ENCODE measurements at regions not wholly inside any gene's neighbourhood (a gene's known extent, or its start where the extent isn't known, plus 50 kb on each side); places are given as distances from the start of the nearest gene placed in this dataset.

- ATAC-seq, result no peak
- TF ChIP-seq ISL1 (CRISPR knock-in tag; IDR thresholded peaks at IDR 0.05) (no peak), ZFP30 (CRISPR knock-in tag; IDR thresholded peaks at IDR 0.05) (no peak), BACH2 (CRISPR knock-in tag; IDR thresholded peaks at IDR 0.05; ENCODE audit: borderline replicate concordance) (no peak), ESRRG (CRISPR knock-in tag; IDR thresholded peaks at IDR 0.05) (no peak), ZC3H10 (CRISPR knock-in tag; IDR thresholded peaks at IDR 0.05) (no peak), CSDC2 (CRISPR knock-in tag; IDR thresholded peaks at IDR 0.05) (no peak), ZNF8 (CRISPR knock-in tag; IDR thresholded peaks at IDR 0.05) (no peak), TCF4 (CRISPR knock-in tag; IDR thresholded peaks at IDR 0.05; ENCODE audit: borderline replicate concordance) (no peak), TOX (CRISPR knock-in tag; IDR thresholded peaks at IDR 0.05; ENCODE audit: borderline replicate concordance) (no peak), POU6F1 (CRISPR knock-in tag; IDR thresholded peaks at IDR 0.05; ENCODE audit: borderline replicate concordance, low read depth) (no peak), PPARA (CRISPR knock-in tag; IDR thresholded peaks at IDR 0.05; ENCODE audit: borderline replicate concordance) (no peak), SNAI2 (CRISPR knock-in tag; IDR thresholded peaks at IDR 0.05) (no peak), ARNTL (CRISPR knock-in tag; IDR thresholded peaks at IDR 0.05; ENCODE audit: borderline replicate concordance, low read depth) (no peak), ZFP3 (CRISPR knock-in tag; IDR thresholded peaks at IDR 0.05) (no peak), OSR1 (CRISPR knock-in tag; IDR thresholded peaks at IDR 0.05) (no peak), RARB (CRISPR knock-in tag; IDR thresholded peaks at IDR 0.05) (no peak), ZNF565 (CRISPR knock-in tag; conservative IDR thresholded peaks at IDR 0.05; ENCODE audit: low read depth) (no peak)
- TF ChIP-seq, protein P1, sequence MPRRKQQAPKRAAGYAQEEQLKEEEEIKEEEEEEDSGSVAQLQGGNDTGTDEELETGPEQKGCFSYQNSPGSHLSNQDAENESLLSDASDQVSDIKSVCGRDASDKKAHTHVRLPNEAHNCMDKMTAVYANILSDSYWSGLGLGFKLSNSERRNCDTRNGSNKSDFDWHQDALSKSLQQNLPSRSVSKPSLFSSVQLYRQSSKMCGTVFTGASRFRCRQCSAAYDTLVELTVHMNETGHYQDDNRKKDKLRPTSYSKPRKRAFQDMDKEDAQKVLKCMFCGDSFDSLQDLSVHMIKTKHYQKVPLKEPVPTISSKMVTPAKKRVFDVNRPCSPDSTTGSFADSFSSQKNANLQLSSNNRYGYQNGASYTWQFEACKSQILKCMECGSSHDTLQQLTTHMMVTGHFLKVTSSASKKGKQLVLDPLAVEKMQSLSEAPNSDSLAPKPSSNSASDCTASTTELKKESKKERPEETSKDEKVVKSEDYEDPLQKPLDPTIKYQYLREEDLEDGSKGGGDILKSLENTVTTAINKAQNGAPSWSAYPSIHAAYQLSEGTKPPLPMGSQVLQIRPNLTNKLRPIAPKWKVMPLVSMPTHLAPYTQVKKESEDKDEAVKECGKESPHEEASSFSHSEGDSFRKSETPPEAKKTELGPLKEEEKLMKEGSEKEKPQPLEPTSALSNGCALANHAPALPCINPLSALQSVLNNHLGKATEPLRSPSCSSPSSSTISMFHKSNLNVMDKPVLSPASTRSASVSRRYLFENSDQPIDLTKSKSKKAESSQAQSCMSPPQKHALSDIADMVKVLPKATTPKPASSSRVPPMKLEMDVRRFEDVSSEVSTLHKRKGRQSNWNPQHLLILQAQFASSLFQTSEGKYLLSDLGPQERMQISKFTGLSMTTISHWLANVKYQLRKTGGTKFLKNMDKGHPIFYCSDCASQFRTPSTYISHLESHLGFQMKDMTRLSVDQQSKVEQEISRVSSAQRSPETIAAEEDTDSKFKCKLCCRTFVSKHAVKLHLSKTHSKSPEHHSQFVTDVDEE (CRISPR knock-in tag; IDR thresholded peaks at IDR 0.05), result no peak
- TF ChIP-seq, protein P2, sequence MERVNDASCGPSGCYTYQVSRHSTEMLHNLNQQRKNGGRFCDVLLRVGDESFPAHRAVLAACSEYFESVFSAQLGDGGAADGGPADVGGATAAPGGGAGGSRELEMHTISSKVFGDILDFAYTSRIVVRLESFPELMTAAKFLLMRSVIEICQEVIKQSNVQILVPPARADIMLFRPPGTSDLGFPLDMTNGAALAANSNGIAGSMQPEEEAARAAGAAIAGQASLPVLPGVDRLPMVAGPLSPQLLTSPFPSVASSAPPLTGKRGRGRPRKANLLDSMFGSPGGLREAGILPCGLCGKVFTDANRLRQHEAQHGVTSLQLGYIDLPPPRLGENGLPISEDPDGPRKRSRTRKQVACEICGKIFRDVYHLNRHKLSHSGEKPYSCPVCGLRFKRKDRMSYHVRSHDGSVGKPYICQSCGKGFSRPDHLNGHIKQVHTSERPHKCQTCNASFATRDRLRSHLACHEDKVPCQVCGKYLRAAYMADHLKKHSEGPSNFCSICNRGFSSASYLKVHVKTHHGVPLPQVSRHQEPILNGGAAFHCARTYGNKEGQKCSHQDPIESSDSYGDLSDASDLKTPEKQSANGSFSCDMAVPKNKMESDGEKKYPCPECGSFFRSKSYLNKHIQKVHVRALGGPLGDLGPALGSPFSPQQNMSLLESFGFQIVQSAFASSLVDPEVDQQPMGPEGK (CRISPR knock-in tag; IDR thresholded peaks at IDR 0.05; ENCODE audit: borderline replicate concordance), result no peak
- TF ChIP-seq, protein P3, sequence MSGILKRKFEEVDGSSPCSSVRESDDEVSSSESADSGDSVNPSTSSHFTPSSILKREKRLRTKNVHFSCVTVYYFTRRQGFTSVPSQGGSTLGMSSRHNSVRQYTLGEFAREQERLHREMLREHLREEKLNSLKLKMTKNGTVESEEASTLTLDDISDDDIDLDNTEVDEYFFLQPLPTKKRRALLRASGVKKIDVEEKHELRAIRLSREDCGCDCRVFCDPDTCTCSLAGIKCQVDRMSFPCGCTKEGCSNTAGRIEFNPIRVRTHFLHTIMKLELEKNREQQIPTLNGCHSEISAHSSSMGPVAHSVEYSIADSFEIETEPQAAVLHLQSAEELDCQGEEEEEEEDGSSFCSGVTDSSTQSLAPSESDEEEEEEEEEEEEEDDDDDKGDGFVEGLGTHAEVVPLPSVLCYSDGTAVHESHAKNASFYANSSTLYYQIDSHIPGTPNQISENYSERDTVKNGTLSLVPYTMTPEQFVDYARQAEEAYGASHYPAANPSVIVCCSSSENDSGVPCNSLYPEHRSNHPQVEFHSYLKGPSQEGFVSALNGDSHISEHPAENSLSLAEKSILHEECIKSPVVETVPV (CRISPR knock-in tag; IDR thresholded peaks at IDR 0.05), result no peak
Measured at GRCh38 chr20:4455301-4455701, 206.2 kb upstream of the ADRA1D start.

GRCh38 chr20:4454111-4454510 is 205.0 kb upstream of the ADRA1D start:
- no peak for ATAC-seq
- TF ChIP-seq ZNF70 (CRISPR knock-in tag; IDR thresholded peaks at IDR 0.05) (no peak), ISL1 (CRISPR knock-in tag; IDR thresholded peaks at IDR 0.05) (no peak), TCF4 (CRISPR knock-in tag; IDR thresholded peaks at IDR 0.05; ENCODE audit: borderline replicate concordance) (no peak), ZC3H10 (CRISPR knock-in tag; IDR thresholded peaks at IDR 0.05) (no peak), POU6F1 (CRISPR knock-in tag; IDR thresholded peaks at IDR 0.05; ENCODE audit: borderline replicate concordance, low read depth) (no peak), GLIS3 (CRISPR knock-in tag; IDR thresholded peaks at IDR 0.05) (no peak), ZNF8 (CRISPR knock-in tag; IDR thresholded peaks at IDR 0.05) (no peak), TOX (CRISPR knock-in tag; IDR thresholded peaks at IDR 0.05; ENCODE audit: borderline replicate concordance) (no peak), ZFP30 (CRISPR knock-in tag; IDR thresholded peaks at IDR 0.05) (no peak), OSR1 (CRISPR knock-in tag; IDR thresholded peaks at IDR 0.05) (no peak), ARNTL (CRISPR knock-in tag; IDR thresholded peaks at IDR 0.05; ENCODE audit: borderline replicate concordance, low read depth) (no peak), ZFP3 (CRISPR knock-in tag; IDR thresholded peaks at IDR 0.05) (no peak), PPARA (CRISPR knock-in tag; IDR thresholded peaks at IDR 0.05; ENCODE audit: borderline replicate concordance) (no peak), ZNF565 (CRISPR knock-in tag; conservative IDR thresholded peaks at IDR 0.05; ENCODE audit: low read depth) (no peak), BACH2 (CRISPR knock-in tag; IDR thresholded peaks at IDR 0.05; ENCODE audit: borderline replicate concordance) (no peak), ESRRG (CRISPR knock-in tag; IDR thresholded peaks at IDR 0.05) (no peak)
- TF ChIP-seq, protein P1 (CRISPR knock-in tag; IDR thresholded peaks at IDR 0.05), result no peak
- TF ChIP-seq, protein P3 (CRISPR knock-in tag; IDR thresholded peaks at IDR 0.05), result no peak
- TF ChIP-seq, protein P2 (CRISPR knock-in tag; IDR thresholded peaks at IDR 0.05; ENCODE audit: borderline replicate concordance), result no peak
